ENCODE measurements at regions not wholly inside any gene's neighbourhood (a gene's known extent, or its start where the extent isn't known, plus 50 kb on each side); places are given as distances from the start of the nearest gene placed in this dataset.

DNA sequence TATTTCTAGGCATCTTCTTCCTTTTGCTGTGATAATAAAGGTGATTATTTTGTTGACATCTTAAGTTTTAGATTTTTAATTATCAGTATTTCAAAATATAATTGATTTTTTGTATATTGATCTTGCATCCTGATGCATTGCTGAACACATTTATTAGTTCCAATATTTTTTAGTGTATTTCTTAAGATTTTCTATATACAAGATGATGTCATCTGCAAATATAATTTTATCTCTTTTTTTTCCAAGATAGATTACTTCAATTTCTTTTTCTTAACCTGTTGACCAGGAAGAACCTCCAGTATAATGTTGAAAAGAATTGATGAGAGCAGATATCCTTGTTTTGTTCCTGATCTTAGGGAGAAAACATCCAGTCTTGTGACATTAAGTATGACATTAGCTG is 54.8 kb upstream of the LRRN2 start:
- TF ChIP-seq ESRRG (CRISPR knock-in tag; IDR thresholded peaks at IDR 0.05) = no peak
- TF ChIP-seq ZC3H10 (CRISPR knock-in tag; IDR thresholded peaks at IDR 0.05) = no peak
- TF ChIP-seq, protein P1, sequence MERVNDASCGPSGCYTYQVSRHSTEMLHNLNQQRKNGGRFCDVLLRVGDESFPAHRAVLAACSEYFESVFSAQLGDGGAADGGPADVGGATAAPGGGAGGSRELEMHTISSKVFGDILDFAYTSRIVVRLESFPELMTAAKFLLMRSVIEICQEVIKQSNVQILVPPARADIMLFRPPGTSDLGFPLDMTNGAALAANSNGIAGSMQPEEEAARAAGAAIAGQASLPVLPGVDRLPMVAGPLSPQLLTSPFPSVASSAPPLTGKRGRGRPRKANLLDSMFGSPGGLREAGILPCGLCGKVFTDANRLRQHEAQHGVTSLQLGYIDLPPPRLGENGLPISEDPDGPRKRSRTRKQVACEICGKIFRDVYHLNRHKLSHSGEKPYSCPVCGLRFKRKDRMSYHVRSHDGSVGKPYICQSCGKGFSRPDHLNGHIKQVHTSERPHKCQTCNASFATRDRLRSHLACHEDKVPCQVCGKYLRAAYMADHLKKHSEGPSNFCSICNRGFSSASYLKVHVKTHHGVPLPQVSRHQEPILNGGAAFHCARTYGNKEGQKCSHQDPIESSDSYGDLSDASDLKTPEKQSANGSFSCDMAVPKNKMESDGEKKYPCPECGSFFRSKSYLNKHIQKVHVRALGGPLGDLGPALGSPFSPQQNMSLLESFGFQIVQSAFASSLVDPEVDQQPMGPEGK (CRISPR knock-in tag; IDR thresholded peaks at IDR 0.05; ENCODE audit: borderline replicate concordance) = no peak
- no peak for TF ChIP-seq TCF4 (CRISPR knock-in tag; IDR thresholded peaks at IDR 0.05; ENCODE audit: borderline replicate concordance)
- TF ChIP-seq BACH2 (CRISPR knock-in tag; IDR thresholded peaks at IDR 0.05; ENCODE audit: borderline replicate concordance) = no peak
- TF ChIP-seq ZFP30 (CRISPR knock-in tag; IDR thresholded peaks at IDR 0.05) = no peak
- no peak for TF ChIP-seq GLIS3 (CRISPR knock-in tag; IDR thresholded peaks at IDR 0.05)
- TF ChIP-seq CSDC2 (CRISPR knock-in tag; IDR thresholded peaks at IDR 0.05) = no peak
- no peak for TF ChIP-seq ZFP3 (CRISPR knock-in tag; IDR thresholded peaks at IDR 0.05)
- TF ChIP-seq, protein P2, sequence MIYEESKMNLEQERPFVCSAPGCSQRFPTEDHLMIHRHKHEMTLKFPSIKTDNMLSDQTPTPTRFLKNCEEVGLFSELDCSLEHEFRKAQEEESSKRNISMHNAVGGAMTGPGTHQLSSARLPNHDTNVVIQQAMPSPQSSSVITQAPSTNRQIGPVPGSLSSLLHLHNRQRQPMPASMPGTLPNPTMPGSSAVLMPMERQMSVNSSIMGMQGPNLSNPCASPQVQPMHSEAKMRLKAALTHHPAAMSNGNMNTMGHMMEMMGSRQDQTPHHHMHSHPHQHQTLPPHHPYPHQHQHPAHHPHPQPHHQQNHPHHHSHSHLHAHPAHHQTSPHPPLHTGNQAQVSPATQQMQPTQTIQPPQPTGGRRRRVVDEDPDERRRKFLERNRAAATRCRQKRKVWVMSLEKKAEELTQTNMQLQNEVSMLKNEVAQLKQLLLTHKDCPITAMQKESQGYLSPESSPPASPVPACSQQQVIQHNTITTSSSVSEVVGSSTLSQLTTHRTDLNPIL (CRISPR knock-in tag; IDR thresholded peaks at IDR 0.05; ENCODE audit: low read depth) = no peak
- no peak for TF ChIP-seq ARNTL (CRISPR knock-in tag; IDR thresholded peaks at IDR 0.05; ENCODE audit: borderline replicate concordance, low read depth)
- TF ChIP-seq RARB (CRISPR knock-in tag; IDR thresholded peaks at IDR 0.05) = no peak
- no peak for TF ChIP-seq ZNF8 (CRISPR knock-in tag; IDR thresholded peaks at IDR 0.05)
- TF ChIP-seq, protein P3, sequence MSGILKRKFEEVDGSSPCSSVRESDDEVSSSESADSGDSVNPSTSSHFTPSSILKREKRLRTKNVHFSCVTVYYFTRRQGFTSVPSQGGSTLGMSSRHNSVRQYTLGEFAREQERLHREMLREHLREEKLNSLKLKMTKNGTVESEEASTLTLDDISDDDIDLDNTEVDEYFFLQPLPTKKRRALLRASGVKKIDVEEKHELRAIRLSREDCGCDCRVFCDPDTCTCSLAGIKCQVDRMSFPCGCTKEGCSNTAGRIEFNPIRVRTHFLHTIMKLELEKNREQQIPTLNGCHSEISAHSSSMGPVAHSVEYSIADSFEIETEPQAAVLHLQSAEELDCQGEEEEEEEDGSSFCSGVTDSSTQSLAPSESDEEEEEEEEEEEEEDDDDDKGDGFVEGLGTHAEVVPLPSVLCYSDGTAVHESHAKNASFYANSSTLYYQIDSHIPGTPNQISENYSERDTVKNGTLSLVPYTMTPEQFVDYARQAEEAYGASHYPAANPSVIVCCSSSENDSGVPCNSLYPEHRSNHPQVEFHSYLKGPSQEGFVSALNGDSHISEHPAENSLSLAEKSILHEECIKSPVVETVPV (CRISPR knock-in tag; IDR thresholded peaks at IDR 0.05) = no peak
